A673 (cell line): ENCODE measurements at regions not wholly inside any gene's neighbourhood (a gene's known extent, or its start where the extent isn't known, plus 50 kb on each side); places are given as distances from the start of the nearest gene placed in this dataset.

Source experiments
- EZH2 ChIP-seq: fragments of 200-600 bp; sonication (generic); IDR thresholded peaks from 2 replicates; pipeline ENCODE4 v1.6.1; 2017; ENCODE audit warnings: borderline replicate concordance, low read depth, mild to moderate bottlenecking, mixed read lengths, antibody characterized with exemption, low read length; ENCODE audit not compliant: poor library complexity, severe bottlenecking
- TF ChIP-seq, protein P1 (sequence below): fragments of 300-800, 200-600 bp; sonication (generic); conservative IDR thresholded peaks from 2 replicates; pipeline ENCODE4 v1.5.1; 2017; ENCODE audit warnings: low read depth, mild to moderate bottlenecking, antibody characterized with exemption, low read length, moderate library complexity, mixed read lengths

- TF ChIP-seq, protein P1, sequence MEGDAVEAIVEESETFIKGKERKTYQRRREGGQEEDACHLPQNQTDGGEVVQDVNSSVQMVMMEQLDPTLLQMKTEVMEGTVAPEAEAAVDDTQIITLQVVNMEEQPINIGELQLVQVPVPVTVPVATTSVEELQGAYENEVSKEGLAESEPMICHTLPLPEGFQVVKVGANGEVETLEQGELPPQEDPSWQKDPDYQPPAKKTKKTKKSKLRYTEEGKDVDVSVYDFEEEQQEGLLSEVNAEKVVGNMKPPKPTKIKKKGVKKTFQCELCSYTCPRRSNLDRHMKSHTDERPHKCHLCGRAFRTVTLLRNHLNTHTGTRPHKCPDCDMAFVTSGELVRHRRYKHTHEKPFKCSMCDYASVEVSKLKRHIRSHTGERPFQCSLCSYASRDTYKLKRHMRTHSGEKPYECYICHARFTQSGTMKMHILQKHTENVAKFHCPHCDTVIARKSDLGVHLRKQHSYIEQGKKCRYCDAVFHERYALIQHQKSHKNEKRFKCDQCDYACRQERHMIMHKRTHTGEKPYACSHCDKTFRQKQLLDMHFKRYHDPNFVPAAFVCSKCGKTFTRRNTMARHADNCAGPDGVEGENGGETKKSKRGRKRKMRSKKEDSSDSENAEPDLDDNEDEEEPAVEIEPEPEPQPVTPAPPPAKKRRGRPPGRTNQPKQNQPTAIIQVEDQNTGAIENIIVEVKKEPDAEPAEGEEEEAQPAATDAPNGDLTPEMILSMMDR = no peak
- no peak for TF ChIP-seq EZH2
Observed at GRCh38 chr13:63492604-63493003, 2077.0 kb upstream of the PCDH20 start.
